ENCODE measurements at regions not wholly inside any gene's neighbourhood (a gene's known extent, or its start where the extent isn't known, plus 50 kb on each side); places are given as distances from the start of the nearest gene placed in this dataset.

DNA sequence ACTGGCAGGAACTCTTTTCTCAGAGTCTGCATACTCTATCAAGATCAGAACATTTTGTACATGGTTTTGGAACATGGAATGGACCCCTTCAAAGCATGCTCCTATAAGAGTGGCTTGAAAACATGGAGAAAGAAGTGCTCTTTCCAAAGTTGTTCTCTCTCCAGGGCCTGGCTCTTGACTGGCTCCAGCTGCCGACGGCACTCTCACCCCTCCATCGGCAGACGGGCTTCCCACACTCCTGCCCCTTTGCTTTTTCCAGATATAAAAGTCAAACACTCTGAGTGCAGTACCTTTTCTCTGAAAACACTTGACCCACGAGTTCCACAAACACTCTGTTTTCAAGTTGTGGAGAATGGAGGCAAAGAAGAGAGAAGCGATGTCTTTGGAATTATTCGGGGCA is 72.5 kb upstream of the ONECUT1 start:
- Histone ChIP-seq H3K27me3 (replicated peaks) (no peaks in the 10 kb centered on the region), H3K36me3 (no peaks in the 10 kb centered on the region), H3K4me3 (no peak overlapping the region), H3K27ac (no peak overlapping the region), H3K4me1 (replicated peaks) (peaks cover 10% of the 10 kb centered on the region), H3K9me3 (replicated peaks) (no peaks in the 10 kb centered on the region)
- DNase-seq (ENCODE audit: low read depth in 1 of 2, low spot score in 2 of 2) = no peak

DNA sequence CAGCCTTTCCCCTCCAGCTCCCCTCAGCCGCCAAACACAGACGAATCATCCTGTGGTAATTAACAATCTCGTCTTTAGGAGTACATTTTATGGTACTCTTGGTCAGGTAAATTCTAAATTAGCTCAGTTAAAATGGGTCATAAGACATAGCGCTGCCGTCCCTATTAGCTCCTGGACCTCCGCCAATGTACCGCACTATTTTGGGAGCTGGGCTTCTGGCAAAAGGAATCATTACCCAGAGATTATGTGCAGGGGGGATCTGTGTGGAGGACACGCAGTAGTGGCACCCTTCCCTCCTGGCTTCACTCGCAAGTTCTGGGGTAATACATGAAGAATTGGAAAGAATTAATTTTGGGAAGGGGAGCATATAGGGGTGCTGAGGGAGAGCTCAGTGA is 68.6 kb upstream of the ONECUT1 start:
- Histone ChIP-seq H3K27me3 (replicated peaks) (no peaks in the 10 kb centered on the region), H3K4me3 (no peak overlapping the region), H3K9me3 (replicated peaks) (no peaks in the 10 kb centered on the region), H3K36me3 (no peaks in the 10 kb centered on the region), H3K4me1 (replicated peaks) (peaks cover 16% of the 10 kb centered on the region), H3K27ac (0 out of 2 replicates have a peak overlapping the region, but pooled peaks have one; percentile 56)
- DNase-seq (ENCODE audit: low read depth in 1 of 2, low spot score in 2 of 2) = no peak

DNA sequence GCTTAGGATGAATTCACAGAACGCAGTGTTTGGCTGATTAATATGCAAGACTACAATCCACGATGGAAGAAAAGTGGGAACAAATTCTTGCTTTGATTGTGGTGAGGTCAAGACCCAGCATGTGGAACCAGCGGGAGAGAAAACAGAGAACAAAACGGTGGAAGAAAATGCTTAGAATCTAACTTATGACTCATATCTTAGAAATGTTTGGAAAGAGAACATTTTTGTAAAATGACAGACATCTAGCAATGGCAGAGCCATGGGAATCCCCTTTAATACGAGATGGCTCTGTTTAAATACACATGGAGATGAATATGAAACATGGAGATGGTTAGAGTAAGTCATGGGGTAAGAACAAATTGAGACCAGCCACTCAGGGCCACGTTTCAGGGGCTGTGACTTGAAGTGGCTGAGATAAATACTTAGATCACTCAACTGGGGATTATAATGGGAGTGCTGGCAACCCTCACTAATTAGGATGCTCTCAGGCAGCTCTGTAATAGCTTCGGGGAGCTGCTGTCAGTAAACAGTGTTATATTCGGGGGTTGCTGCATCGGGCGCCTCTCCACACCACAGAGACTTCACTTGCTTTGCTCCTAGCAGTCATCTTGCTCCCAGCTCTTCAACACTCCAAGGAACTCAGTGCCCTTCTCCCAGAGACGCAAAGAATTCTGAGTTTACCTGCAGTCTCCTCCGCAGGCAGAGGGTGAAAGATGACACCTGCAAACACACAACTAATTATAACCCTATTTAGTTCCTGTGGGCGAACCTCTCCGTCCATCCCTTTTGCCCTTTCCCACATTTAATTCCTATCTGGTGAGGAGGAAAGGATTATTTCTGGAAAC is 68.0 kb upstream of the ONECUT1 start:
- H3K4me3 ChIP-seq = no peak overlapping the region
- peaks cover 16% of the 10 kb centered on the region for H3K4me1 ChIP-seq (replicated peaks)
- peak; percentile 54 to 79 for DNase-seq (ENCODE audit: low read depth in 1 of 2, low spot score in 2 of 2)
- no peaks in the 10 kb centered on the region for H3K27me3 ChIP-seq (replicated peaks)
- H3K27ac ChIP-seq = peak overlapping the region; percentile 56
- no peaks in the 10 kb centered on the region for H3K36me3 ChIP-seq
- no peaks in the 10 kb centered on the region for H3K9me3 ChIP-seq (replicated peaks)

DNA sequence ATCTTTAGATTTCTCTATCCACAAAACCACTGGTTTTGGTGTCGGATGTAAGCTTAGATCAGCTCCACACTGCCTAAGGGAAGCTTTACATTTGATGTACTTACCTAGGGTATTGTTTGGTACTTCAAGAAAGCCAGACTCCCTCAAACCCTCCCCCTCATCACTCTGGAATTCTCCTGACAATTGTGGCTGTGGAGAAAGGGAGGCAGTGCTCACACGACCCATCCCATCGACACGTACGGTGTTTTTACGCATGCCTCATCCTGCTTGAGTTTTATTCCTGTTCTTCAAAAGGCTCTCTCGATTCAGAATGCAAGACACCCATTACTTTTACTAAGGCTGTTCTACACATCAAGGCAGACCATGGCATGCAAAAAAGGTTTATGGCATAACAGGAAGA is 67.3 kb upstream of the ONECUT1 start:
- H3K4me3 ChIP-seq = no peak overlapping the region
- peaks cover 16% of the 10 kb centered on the region for H3K4me1 ChIP-seq (replicated peaks)
- no peaks in the 10 kb centered on the region for H3K9me3 ChIP-seq (replicated peaks)
- DNase-seq (ENCODE audit: low read depth in 1 of 2, low spot score in 2 of 2) = no peak
- H3K27ac ChIP-seq = peak overlapping the region; percentile 56
- no peaks in the 10 kb centered on the region for H3K36me3 ChIP-seq
- no peaks in the 10 kb centered on the region for H3K27me3 ChIP-seq (replicated peaks)

DNA sequence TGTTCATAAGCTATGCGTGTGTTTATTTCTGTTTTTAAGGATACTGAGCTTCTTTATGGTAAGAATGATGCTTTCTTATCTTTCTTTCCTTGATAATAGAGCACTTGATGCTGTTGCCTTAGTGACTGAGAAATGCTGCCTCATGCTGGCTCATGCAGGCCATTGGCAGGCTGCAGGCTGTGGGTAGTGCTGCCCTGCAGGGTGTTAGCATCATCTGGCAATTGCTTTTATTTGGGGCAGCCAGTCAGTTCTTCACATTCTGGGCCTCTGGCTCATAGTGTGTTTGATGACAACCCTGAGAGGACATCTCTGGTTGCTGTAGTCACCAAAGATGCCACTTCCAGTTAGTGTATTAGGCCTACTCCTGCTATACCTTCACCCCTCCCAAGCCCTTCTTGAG is 66.2 kb upstream of the ONECUT1 start:
- Histone ChIP-seq H3K4me3 (no peak overlapping the region), H3K27me3 (replicated peaks) (no peaks in the 10 kb centered on the region), H3K4me1 (replicated peaks) (peaks cover 16% of the 10 kb centered on the region), H3K27ac (no peak overlapping the region), H3K9me3 (replicated peaks) (no peaks in the 10 kb centered on the region), H3K36me3 (no peaks in the 10 kb centered on the region)
- no peak for DNase-seq (ENCODE audit: low read depth in 1 of 2, low spot score in 2 of 2)

DNA sequence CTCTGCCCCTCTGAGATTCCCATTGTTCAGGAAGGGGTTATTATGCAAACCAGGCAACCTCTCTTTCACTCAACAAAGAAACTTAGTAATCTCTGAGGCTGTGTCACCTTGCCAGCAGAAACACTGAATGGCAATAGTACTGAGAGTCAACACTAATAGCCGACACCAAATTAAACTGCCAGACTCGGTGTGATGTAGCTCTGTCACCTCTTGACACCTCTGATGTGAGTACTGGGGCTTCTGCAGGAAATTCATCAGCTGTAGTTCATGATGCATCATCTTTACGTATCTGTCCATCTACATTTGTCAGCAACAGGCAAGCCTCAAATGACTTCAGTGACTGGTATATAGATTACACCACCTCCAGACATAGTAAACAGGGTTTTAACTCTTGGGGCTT is 65.0 kb upstream of the ONECUT1 start:
- no peaks in the 10 kb centered on the region for H3K9me3 ChIP-seq (replicated peaks)
- no peaks in the 10 kb centered on the region for H3K27me3 ChIP-seq (replicated peaks)
- peaks cover 16% of the 10 kb centered on the region for H3K4me1 ChIP-seq (replicated peaks)
- H3K4me3 ChIP-seq = no peak overlapping the region
- H3K36me3 ChIP-seq = no peaks in the 10 kb centered on the region
- no peak overlapping the region for H3K27ac ChIP-seq
- DNase-seq (ENCODE audit: low read depth in 1 of 2, low spot score in 2 of 2) = no peak

DNA sequence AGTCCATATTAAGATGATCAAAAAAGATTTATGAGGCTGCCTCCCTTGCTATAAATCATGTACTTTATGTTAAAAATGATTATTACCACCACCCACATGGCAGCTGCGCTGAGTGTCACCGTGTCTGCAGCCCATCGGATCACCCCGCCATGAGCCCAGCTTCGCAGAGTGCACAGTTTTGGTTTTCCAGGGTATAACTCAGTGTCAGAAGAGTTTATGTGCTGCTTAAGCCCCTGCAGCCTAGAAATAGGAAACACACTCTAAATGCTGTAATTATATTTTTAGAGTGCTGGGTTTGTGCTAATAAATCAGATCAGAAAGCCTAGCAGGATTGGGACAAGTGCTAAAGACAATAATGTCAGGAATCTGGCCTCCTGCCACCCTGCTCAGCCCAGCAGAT is 54.7 kb upstream of the ONECUT1 start:
- Histone ChIP-seq H3K4me3 (no peak overlapping the region), H3K4me1 (replicated peaks) (no peaks in the 10 kb centered on the region)

More for the DNA sequence above, 54.7 kb upstream of the ONECUT1 start:
- Histone ChIP-seq H3K9me3 (replicated peaks) (no peaks in the 10 kb centered on the region; the same call in 1 of the 2 replicates), H3K27ac (no peak overlapping the region), H3K36me3 (no peaks in the 10 kb centered on the region), H3K27me3 (replicated peaks) (no peaks in the 10 kb centered on the region)
- no peak for DNase-seq (ENCODE audit: low read depth in 1 of 2, low spot score in 2 of 2)
